GM21526 (cell line): ENCODE measurements at regions not wholly inside any gene's neighbourhood (a gene's known extent, or its start where the extent isn't known, plus 50 kb on each side); places are given as distances from the start of the nearest gene placed in this dataset.
"Not testable (repeated sequence)": the region's sequence is repeated elsewhere in the genome, so short reads cannot be mapped to it uniquely, and the experiment has no call there.

Experiments used
- ATAC-seq: cut with Tn5 transposase; IDR thresholded peaks from one replicate; pipeline ENCODE4 v1.9.1; 2021; ENCODE audit warnings: moderate library complexity; ENCODE audit not compliant: unreplicated experiment, low FRiP score

GRCh38 chr6:119490050-119490449 is 140.5 kb upstream of the MAN1A1 start:
- not testable (repeated sequence) for ATAC-seq

- ATAC-seq, result no peak
These were observed 135.0 kb upstream of the MAN1A1 start for GRCh38 chr6:119484598-119484997.

- ATAC-seq, result no peak
These were observed 134.3 kb upstream of the MAN1A1 start for GRCh38 chr6:119483908-119484307.

GRCh38 chr6:119482850-119483285 is 133.3 kb upstream of the MAN1A1 start:
- no peak for ATAC-seq

GRCh38 chr6:119481976-119482375 is 132.4 kb upstream of the MAN1A1 start:
- no peak for ATAC-seq

- no peak for ATAC-seq
These were observed 131.5 kb upstream of the MAN1A1 start for GRCh38 chr6:119480961-119481497.

GRCh38 chr6:119479860-119480655 is 130.5 kb upstream of the MAN1A1 start:
- ATAC-seq, result no peak

- peak; percentile 87 for ATAC-seq
These were observed 127.0 kb upstream of the MAN1A1 start for GRCh38 chr6:119476554-119476953.

GRCh38 chr6:119476024-119476423 is 126.5 kb upstream of the MAN1A1 start:
- ATAC-seq, result no peak

GRCh38 chr6:119470893-119471542 is 121.5 kb upstream of the MAN1A1 start:
- peak; percentile 80 for ATAC-seq

GRCh38 chr6:119467488-119468081 is 118.0 kb upstream of the MAN1A1 start:
- no peak for ATAC-seq

- ATAC-seq, result no peak
These were observed 116.7 kb upstream of the MAN1A1 start for GRCh38 chr6:119466226-119466625.

- ATAC-seq, result peak; percentile 81
These were observed 113.6 kb upstream of the MAN1A1 start for GRCh38 chr6:119463081-119463626.

- ATAC-seq, result no peak
These were observed 111.6 kb upstream of the MAN1A1 start for GRCh38 chr6:119461187-119461586.

- ATAC-seq, result peak; percentile 84
These were observed 109.8 kb upstream of the MAN1A1 start for GRCh38 chr6:119459207-119459974.

- no peak for ATAC-seq
These were observed 105.2 kb upstream of the MAN1A1 start for GRCh38 chr6:119454714-119455113.

- no peak for ATAC-seq
These were observed 104.0 kb upstream of the MAN1A1 start for GRCh38 chr6:119453242-119454200.

- ATAC-seq, result no peak
These were observed 100.0 kb upstream of the MAN1A1 start for GRCh38 chr6:119449331-119450156.
